ENCODE measurements at regions not wholly inside any gene's neighbourhood (a gene's known extent, or its start where the extent isn't known, plus 50 kb on each side); places are given as distances from the start of the nearest gene placed in this dataset.

DNA sequence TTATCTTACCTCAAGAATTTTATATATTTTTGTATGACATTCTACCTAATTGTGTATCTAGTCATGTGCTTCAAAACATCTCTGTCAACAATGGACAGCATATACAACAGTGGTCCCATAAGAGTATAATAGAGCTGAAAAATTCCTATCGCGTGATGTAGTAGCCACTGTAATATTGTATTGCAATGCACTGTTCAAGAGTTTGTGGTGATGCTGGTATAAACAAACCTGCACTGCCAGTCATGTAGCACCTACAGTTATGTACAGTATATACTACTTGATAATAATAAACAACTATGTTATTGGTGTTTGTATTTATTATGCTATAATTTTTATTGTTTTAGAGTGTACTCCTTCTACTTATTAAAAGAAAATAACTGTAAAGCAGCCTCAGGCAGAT is 672.7 kb downstream of the CD109 start:
- ChIA-PET CTCF (ENCODE audit: unreplicated experiment) (no interaction called here), POLR2A (interaction anchor here (0.6 to 0.7 kb wide), 2 partner anchors 55 to 61 kb away, joined by 3 read pairs; no protein-coding TSS in a partner anchor)
- Histone ChIP-seq H3K27ac (ENCODE audit: low read depth, low read length, poor library complexity, severe bottlenecking) (no peak overlapping the region), H3K36me3 (ENCODE audit: insufficient read depth, low read length) (no peaks in the 10 kb centered on the region), H3K4me2 (ENCODE audit: low read length) (no peak overlapping the region), H3K79me2 (ENCODE audit: insufficient read depth, low read depth, low read length) (no peaks in the 10 kb centered on the region), H3K9me3 (ENCODE audit: low read length) (no peaks in the 10 kb centered on the region), H4K20me1 (ENCODE audit: insufficient read depth, low read length) (no peaks in the 10 kb centered on the region), H3K4me3 (ENCODE audit: low read depth, low read length, poor library complexity, severe bottlenecking) (no peak overlapping the region), H2AFZ (ENCODE audit: low read length) (no peak overlapping the region), H3K9me2 (ENCODE audit: insufficient read depth, low read length) (no peaks in the 10 kb centered on the region), H3K4me1 (ENCODE audit: insufficient read depth, low read length, poor library complexity, severe bottlenecking) (no peaks in the 10 kb centered on the region)
- TF ChIP-seq EZH2phosphoT487 (IDR thresholded peaks at IDR 0.05; ENCODE audit: borderline replicate concordance, low read depth, low read length), result no peak
- TF ChIP-seq, protein P1, sequence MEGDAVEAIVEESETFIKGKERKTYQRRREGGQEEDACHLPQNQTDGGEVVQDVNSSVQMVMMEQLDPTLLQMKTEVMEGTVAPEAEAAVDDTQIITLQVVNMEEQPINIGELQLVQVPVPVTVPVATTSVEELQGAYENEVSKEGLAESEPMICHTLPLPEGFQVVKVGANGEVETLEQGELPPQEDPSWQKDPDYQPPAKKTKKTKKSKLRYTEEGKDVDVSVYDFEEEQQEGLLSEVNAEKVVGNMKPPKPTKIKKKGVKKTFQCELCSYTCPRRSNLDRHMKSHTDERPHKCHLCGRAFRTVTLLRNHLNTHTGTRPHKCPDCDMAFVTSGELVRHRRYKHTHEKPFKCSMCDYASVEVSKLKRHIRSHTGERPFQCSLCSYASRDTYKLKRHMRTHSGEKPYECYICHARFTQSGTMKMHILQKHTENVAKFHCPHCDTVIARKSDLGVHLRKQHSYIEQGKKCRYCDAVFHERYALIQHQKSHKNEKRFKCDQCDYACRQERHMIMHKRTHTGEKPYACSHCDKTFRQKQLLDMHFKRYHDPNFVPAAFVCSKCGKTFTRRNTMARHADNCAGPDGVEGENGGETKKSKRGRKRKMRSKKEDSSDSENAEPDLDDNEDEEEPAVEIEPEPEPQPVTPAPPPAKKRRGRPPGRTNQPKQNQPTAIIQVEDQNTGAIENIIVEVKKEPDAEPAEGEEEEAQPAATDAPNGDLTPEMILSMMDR (conservative IDR thresholded peaks at IDR 0.05; ENCODE audit: low read length), result no peak
- intact Hi-C loops (cut with micrococcal nuclease; ENCODE audit: unreplicated experiment), result no loop called here
- no TSS peak for BruUV-seq (replicated peaks)
- DNase-seq (ENCODE audit: low spot score), result no peak

DNA sequence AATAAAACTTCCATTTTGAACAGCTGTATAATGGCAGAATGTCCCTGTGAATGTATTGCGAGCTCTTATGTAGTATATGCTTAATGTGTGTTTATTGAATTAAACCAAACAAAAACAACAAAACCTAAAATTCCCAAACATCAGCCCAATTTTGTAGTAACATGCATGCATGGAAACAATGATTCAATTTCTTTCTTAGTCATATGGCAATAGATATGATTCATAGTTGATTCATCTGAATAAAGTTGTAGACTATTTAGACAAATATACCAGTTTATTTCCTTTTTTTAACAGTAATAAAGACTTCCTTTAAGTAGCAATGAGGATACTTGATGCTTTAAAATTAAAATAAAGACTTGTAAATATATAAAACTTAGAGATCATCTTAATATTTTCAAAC is 670.6 kb downstream of the CD109 start:
- POLR2A ChIA-PET, result no interaction called here
- Histone ChIP-seq H3K9me2 (ENCODE audit: insufficient read depth, low read length) (no peaks in the 10 kb centered on the region), H3K27ac (ENCODE audit: low read depth, low read length, poor library complexity, severe bottlenecking) (no peak overlapping the region), H3K4me2 (ENCODE audit: low read length) (no peak overlapping the region), H3K36me3 (ENCODE audit: insufficient read depth, low read length) (no peaks in the 10 kb centered on the region), H4K20me1 (ENCODE audit: insufficient read depth, low read length) (no peaks in the 10 kb centered on the region), H2AFZ (ENCODE audit: low read length) (no peak overlapping the region), H3K9me3 (ENCODE audit: low read length) (no peaks in the 10 kb centered on the region), H3K79me2 (ENCODE audit: insufficient read depth, low read depth, low read length) (no peaks in the 10 kb centered on the region), H3K4me1 (ENCODE audit: insufficient read depth, low read length, poor library complexity, severe bottlenecking) (no peaks in the 10 kb centered on the region), H3K4me3 (ENCODE audit: low read depth, low read length, poor library complexity, severe bottlenecking) (no peak overlapping the region)
- BruUV-seq (replicated peaks), result no TSS peak
- CTCF ChIA-PET (ENCODE audit: unreplicated experiment), result no interaction called here
- intact Hi-C loops (cut with micrococcal nuclease; ENCODE audit: unreplicated experiment), result no loop called here
- DNase-seq (ENCODE audit: low spot score), result no peak
- TF ChIP-seq EZH2phosphoT487 (IDR thresholded peaks at IDR 0.05; ENCODE audit: borderline replicate concordance, low read depth, low read length), result no peak
- TF ChIP-seq, protein P1 (conservative IDR thresholded peaks at IDR 0.05; ENCODE audit: low read length), result no peak

DNA sequence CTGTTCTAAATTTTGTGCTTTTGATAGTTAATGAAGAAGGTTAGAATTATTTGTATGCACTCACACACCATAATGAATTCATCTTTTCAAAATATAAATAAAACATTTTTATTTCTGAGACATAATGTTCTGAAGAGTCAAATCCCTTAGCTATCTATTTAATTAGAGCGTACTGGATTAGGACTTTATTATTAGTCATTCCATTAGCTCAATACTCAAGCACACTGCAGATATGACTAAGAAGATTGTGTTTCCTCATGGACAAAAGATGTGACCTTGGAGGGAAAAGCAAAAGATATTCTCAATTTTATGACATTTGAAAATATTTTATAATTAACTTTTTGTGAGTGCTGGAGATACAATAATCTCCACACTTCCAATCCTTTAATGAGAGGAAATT is 666.4 kb downstream of the CD109 start:
- ChIA-PET POLR2A (interaction anchor here (0.8 kb wide), 1 partner anchor 10 kb away, joined by 3 read pairs; no protein-coding TSS in a partner anchor), CTCF (ENCODE audit: unreplicated experiment) (no interaction called here)
- no TSS peak for BruUV-seq (replicated peaks)

More for the DNA sequence above, 666.4 kb downstream of the CD109 start:
- Histone ChIP-seq H4K20me1 (ENCODE audit: insufficient read depth, low read length) (no peaks in the 10 kb centered on the region), H3K4me2 (ENCODE audit: low read length) (no peak overlapping the region), H3K27ac (ENCODE audit: low read depth, low read length, poor library complexity, severe bottlenecking) (no peak overlapping the region), H3K79me2 (ENCODE audit: insufficient read depth, low read depth, low read length) (no peaks in the 10 kb centered on the region), H3K9me3 (ENCODE audit: low read length) (no peaks in the 10 kb centered on the region), H3K4me1 (ENCODE audit: insufficient read depth, low read length, poor library complexity, severe bottlenecking) (no peaks in the 10 kb centered on the region), H2AFZ (ENCODE audit: low read length) (no peak overlapping the region), H3K9me2 (ENCODE audit: insufficient read depth, low read length) (no peaks in the 10 kb centered on the region), H3K36me3 (ENCODE audit: insufficient read depth, low read length) (no peaks in the 10 kb centered on the region), H3K4me3 (ENCODE audit: low read depth, low read length, poor library complexity, severe bottlenecking) (no peak overlapping the region)
- intact Hi-C loops (cut with micrococcal nuclease; ENCODE audit: unreplicated experiment), result no loop called here
- TF ChIP-seq, protein P1 (conservative IDR thresholded peaks at IDR 0.05; ENCODE audit: low read length), result no peak
- TF ChIP-seq EZH2phosphoT487 (IDR thresholded peaks at IDR 0.05; ENCODE audit: borderline replicate concordance, low read depth, low read length), result no peak
- no peak for DNase-seq (ENCODE audit: low spot score)
